Left lobe of liver (tissue), 2 donors: ENCODE measurements at regions not wholly inside any gene's neighbourhood (a gene's known extent, or its start where the extent isn't known, plus 50 kb on each side); places are given as distances from the start of the nearest gene placed in this dataset.
"Not testable (repeated sequence)": the region's sequence is repeated elsewhere in the genome, so short reads cannot be mapped to it uniquely, and the experiment has no call there.

Source experiments
- ATAC-seq: fragments of 200-7000 bp; cut with Tn5 transposase; one replicate; pipeline ENCODE4 v1.9.1; 2020; ENCODE audit warnings: mild to moderate bottlenecking, moderate library complexity
- DNase-seq: peaks from one replicate; pipeline ENCODE4 v3.0.0-alpha.2; 2020; ENCODE audit warnings: low spot score
- donor health status: DM: no; HTN: no; CAD: no; lungs with moderate emphysema.
- donor health status: DM: no; HTN: yes; CAD: no.

- no peak for DNase-seq
Measured at GRCh38 chr2:129008055-129008880, 689.6 kb upstream of the HS6ST1 start.

GRCh38 chr2:129008881-129009554, 690.4 kb upstream of the HS6ST1 start:
- no peak for ATAC-seq
- no peak for DNase-seq

More at GRCh38 chr2:129008055-129008880, 689.6 kb upstream of the HS6ST1 start:
- ATAC-seq, result no peak

- DNase-seq, result no peak
- no peak for ATAC-seq
Measured at GRCh38 chr2:129009555-129010146, 691.0 kb upstream of the HS6ST1 start.

GRCh38 chr2:129010262-129010661, 691.6 kb upstream of the HS6ST1 start:
- DNase-seq, result no peak
- ATAC-seq, result no peak

- ATAC-seq (no peak), DNase-seq (no peak)
Measured at GRCh38 chr2:129011466-129012061, 692.9 kb upstream of the HS6ST1 start.

GRCh38 chr2:129014432-129014831, 695.8 kb upstream of the HS6ST1 start:
- DNase-seq, result no peak
- no peak for ATAC-seq

- ATAC-seq (no peak), DNase-seq (no peak)
Measured at GRCh38 chr2:129015397-129016285, 697.0 kb upstream of the HS6ST1 start.

- no peak for ATAC-seq
- DNase-seq, result no peak
Measured at GRCh38 chr2:129016972-129017371, 698.3 kb upstream of the HS6ST1 start.

GRCh38 chr2:129024796-129025195, 706.1 kb upstream of the HS6ST1 start:
- no peak for ATAC-seq

GRCh38 chr2:129035992-129036391, 717.3 kb upstream of the HS6ST1 start:
- no peak for ATAC-seq
- DNase-seq, result no peak

More at GRCh38 chr2:129024796-129025195, 706.1 kb upstream of the HS6ST1 start:
- no peak for DNase-seq

- not testable (repeated sequence) for ATAC-seq, DNase-seq
Measured at GRCh38 chr2:129043677-129044076, 725.0 kb upstream of the HS6ST1 start.

- not testable (repeated sequence) for ATAC-seq, DNase-seq
Measured at GRCh38 chr2:129046475-129046874, 727.8 kb upstream of the HS6ST1 start.

- ATAC-seq (no peak), DNase-seq (no peak)
Measured at GRCh38 chr2:129050101-129050500, 731.4 kb upstream of the HS6ST1 start.

GRCh38 chr2:129055242-129055641, 736.6 kb upstream of the HS6ST1 start:
- no peak for DNase-seq
- ATAC-seq, result no peak

- no peak for DNase-seq
- ATAC-seq, result no peak
Measured at GRCh38 chr2:129055824-129056223, 737.2 kb upstream of the HS6ST1 start.

GRCh38 chr2:129056309-129056958, 737.8 kb upstream of the HS6ST1 start:
- no peak for ATAC-seq

GRCh38 chr2:129056959-129057317, 738.3 kb upstream of the HS6ST1 start:
- ATAC-seq, result no peak
- DNase-seq, result no peak

More at GRCh38 chr2:129056309-129056958, 737.8 kb upstream of the HS6ST1 start:
- DNase-seq, result no peak

GRCh38 chr2:129058981-129059380, 740.3 kb upstream of the HS6ST1 start:
- DNase-seq (no peak), ATAC-seq (no peak)

- ATAC-seq, result no peak
- DNase-seq, result no peak
Measured at GRCh38 chr2:129059476-129059875, 740.8 kb upstream of the HS6ST1 start.
